ENCODE measurements at regions not wholly inside any gene's neighbourhood (a gene's known extent, or its start where the extent isn't known, plus 50 kb on each side); places are given as distances from the start of the nearest gene placed in this dataset.

GRCh38 chr19:29117926-29118325 is 95.0 kb downstream of the UQCRFS1 start:
- Mint-ChIP-seq H3K27ac (no peak overlapping the region), H3K36me3 (ENCODE audit: low read depth) (no peaks in the 10 kb centered on the region), H3K9me3 (ENCODE audit: insufficient read depth) (no peaks in the 10 kb centered on the region), H3K27me3 (ENCODE audit: low read depth) (no peaks in the 10 kb centered on the region), H3K4me3 (no peak overlapping the region), H3K4me1 (ENCODE audit: low read depth) (no peaks in the 10 kb centered on the region)
- ChIA-PET POLR2A (no interaction called here), CTCF (no interaction called here)
- ATAC-seq, result no peak
- no peak for DNase-seq

GRCh38 chr19:29115181-29115580 is 97.8 kb downstream of the UQCRFS1 start:
- ChIA-PET CTCF (no interaction called here), POLR2A (no interaction called here)
- no peak overlapping the region for H3K27ac Mint-ChIP-seq
- no peaks in the 10 kb centered on the region for H3K36me3 Mint-ChIP-seq (ENCODE audit: low read depth)
- H3K4me1 Mint-ChIP-seq (ENCODE audit: low read depth), result no peaks in the 10 kb centered on the region
- DNase-seq (no peak), ATAC-seq (no peak)
- no peak overlapping the region for H3K4me3 Mint-ChIP-seq
- H3K27me3 Mint-ChIP-seq (ENCODE audit: low read depth), result no peaks in the 10 kb centered on the region
- no peaks in the 10 kb centered on the region for H3K9me3 Mint-ChIP-seq (ENCODE audit: insufficient read depth)

- Mint-ChIP-seq H3K27ac (no peak overlapping the region), H3K36me3 (ENCODE audit: low read depth) (no peaks in the 10 kb centered on the region), H3K9me3 (ENCODE audit: insufficient read depth) (no peaks in the 10 kb centered on the region), H3K4me3 (no peak overlapping the region), H3K27me3 (ENCODE audit: low read depth) (no peaks in the 10 kb centered on the region), H3K4me1 (ENCODE audit: low read depth) (no peaks in the 10 kb centered on the region)
- ChIA-PET POLR2A (no interaction called here), CTCF (no interaction called here)
- no peak for ATAC-seq
- DNase-seq, result no peak
Measured at GRCh38 chr19:29113838-29114237, 99.1 kb downstream of the UQCRFS1 start.

- ChIA-PET CTCF (no interaction called here), POLR2A (no interaction called here)
- H3K9me3 Mint-ChIP-seq (ENCODE audit: insufficient read depth), result no peaks in the 10 kb centered on the region
- H3K4me3 Mint-ChIP-seq, result no peak overlapping the region
- H3K27ac Mint-ChIP-seq, result no peak overlapping the region
- no peaks in the 10 kb centered on the region for H3K27me3 Mint-ChIP-seq (ENCODE audit: low read depth)
- no peaks in the 10 kb centered on the region for H3K36me3 Mint-ChIP-seq (ENCODE audit: low read depth)
- ATAC-seq, result no peak
- H3K4me1 Mint-ChIP-seq (ENCODE audit: low read depth), result no peaks in the 10 kb centered on the region
- DNase-seq, result no peak
Measured at GRCh38 chr19:29111576-29111975, 101.4 kb downstream of the UQCRFS1 start.

GRCh38 chr19:29107831-29108230 is 105.1 kb downstream of the UQCRFS1 start:
- no peaks in the 10 kb centered on the region for H3K9me3 Mint-ChIP-seq (ENCODE audit: insufficient read depth)
- H3K27ac Mint-ChIP-seq, result no peak overlapping the region
- H3K27me3 Mint-ChIP-seq (ENCODE audit: low read depth), result no peaks in the 10 kb centered on the region
- H3K4me3 Mint-ChIP-seq, result no peak overlapping the region
- DNase-seq (no peak), ATAC-seq (no peak)
- H3K4me1 Mint-ChIP-seq (ENCODE audit: low read depth), result no peaks in the 10 kb centered on the region
- POLR2A ChIA-PET, result no interaction called here
- CTCF ChIA-PET, result no interaction called here
- H3K36me3 Mint-ChIP-seq (ENCODE audit: low read depth), result no peaks in the 10 kb centered on the region

- ChIA-PET POLR2A (no interaction called here), CTCF (no interaction called here)
- Mint-ChIP-seq H3K9me3 (ENCODE audit: insufficient read depth) (no peaks in the 10 kb centered on the region), H3K4me3 (no peak overlapping the region), H3K36me3 (ENCODE audit: low read depth) (no peaks in the 10 kb centered on the region), H3K27ac (no peak overlapping the region), H3K27me3 (ENCODE audit: low read depth) (no peaks in the 10 kb centered on the region), H3K4me1 (ENCODE audit: low read depth) (no peaks in the 10 kb centered on the region)
- ATAC-seq, result no peak
- DNase-seq, result no peak
Measured at GRCh38 chr19:29106346-29106885, 106.5 kb downstream of the UQCRFS1 start.

GRCh38 chr19:29105629-29106292 is 107.2 kb downstream of the UQCRFS1 start:
- POLR2A ChIA-PET, result no interaction called here
- H3K27ac Mint-ChIP-seq, result no peak overlapping the region
- CTCF ChIA-PET, result no interaction called here
- ATAC-seq (no peak), DNase-seq (no peak)
- no peaks in the 10 kb centered on the region for H3K9me3 Mint-ChIP-seq (ENCODE audit: insufficient read depth)
- H3K27me3 Mint-ChIP-seq (ENCODE audit: low read depth), result no peaks in the 10 kb centered on the region
- no peaks in the 10 kb centered on the region for H3K36me3 Mint-ChIP-seq (ENCODE audit: low read depth)
- H3K4me1 Mint-ChIP-seq (ENCODE audit: low read depth), result no peaks in the 10 kb centered on the region
- no peak overlapping the region for H3K4me3 Mint-ChIP-seq

GRCh38 chr19:29104605-29105241 is 108.2 kb downstream of the UQCRFS1 start:
- no peaks in the 10 kb centered on the region for H3K27me3 Mint-ChIP-seq (ENCODE audit: low read depth)
- no peak for DNase-seq
- POLR2A ChIA-PET, result no interaction called here
- no peak overlapping the region for H3K4me3 Mint-ChIP-seq
- no peaks in the 10 kb centered on the region for H3K4me1 Mint-ChIP-seq (ENCODE audit: low read depth)
- ATAC-seq, result no peak
- H3K36me3 Mint-ChIP-seq (ENCODE audit: low read depth), result no peaks in the 10 kb centered on the region
- no peaks in the 10 kb centered on the region for H3K9me3 Mint-ChIP-seq (ENCODE audit: insufficient read depth)
- CTCF ChIA-PET, result no interaction called here
- no peak overlapping the region for H3K27ac Mint-ChIP-seq

- CTCF ChIA-PET, result no interaction called here
- POLR2A ChIA-PET, result no interaction called here
- Mint-ChIP-seq H3K27me3 (ENCODE audit: low read depth) (no peaks in the 10 kb centered on the region), H3K36me3 (ENCODE audit: low read depth) (no peaks in the 10 kb centered on the region), H3K9me3 (ENCODE audit: insufficient read depth) (no peaks in the 10 kb centered on the region), H3K4me1 (ENCODE audit: low read depth) (no peaks in the 10 kb centered on the region), H3K4me3 (no peak overlapping the region), H3K27ac (no peak overlapping the region)
- DNase-seq (no peak), ATAC-seq (no peak)
Measured at GRCh38 chr19:29098863-29099481, 114.0 kb downstream of the UQCRFS1 start.

- ATAC-seq (no peak), DNase-seq (no peak)
- Mint-ChIP-seq H3K4me3 (no peak overlapping the region), H3K9me3 (ENCODE audit: insufficient read depth) (no peaks in the 10 kb centered on the region), H3K27ac (no peak overlapping the region), H3K36me3 (ENCODE audit: low read depth) (no peaks in the 10 kb centered on the region), H3K27me3 (ENCODE audit: low read depth) (no peaks in the 10 kb centered on the region), H3K4me1 (ENCODE audit: low read depth) (no peaks in the 10 kb centered on the region)
- CTCF ChIA-PET, result no interaction called here
- POLR2A ChIA-PET, result no interaction called here
Measured at GRCh38 chr19:29098091-29098490, 114.9 kb downstream of the UQCRFS1 start.

- DNase-seq (no peak), ATAC-seq (no peak)
- no peaks in the 10 kb centered on the region for H3K36me3 Mint-ChIP-seq (ENCODE audit: low read depth)
- no peaks in the 10 kb centered on the region for H3K4me1 Mint-ChIP-seq (ENCODE audit: low read depth)
- CTCF ChIA-PET, result no interaction called here
- no peaks in the 10 kb centered on the region for H3K9me3 Mint-ChIP-seq (ENCODE audit: insufficient read depth)
- H3K4me3 Mint-ChIP-seq, result no peak overlapping the region
- H3K27ac Mint-ChIP-seq, result no peak overlapping the region
- H3K27me3 Mint-ChIP-seq (ENCODE audit: low read depth), result no peaks in the 10 kb centered on the region
- POLR2A ChIA-PET, result no interaction called here
Measured at GRCh38 chr19:29096896-29097295, 116.1 kb downstream of the UQCRFS1 start.

GRCh38 chr19:29093553-29093908 is 119.4 kb downstream of the UQCRFS1 start:
- Mint-ChIP-seq H3K4me3 (no peak overlapping the region), H3K27me3 (ENCODE audit: low read depth) (no peaks in the 10 kb centered on the region), H3K27ac (no peak overlapping the region), H3K36me3 (ENCODE audit: low read depth) (no peaks in the 10 kb centered on the region), H3K9me3 (ENCODE audit: insufficient read depth) (no peaks in the 10 kb centered on the region), H3K4me1 (ENCODE audit: low read depth) (no peaks in the 10 kb centered on the region)
- DNase-seq (no peak), ATAC-seq (no peak)
- ChIA-PET CTCF (no interaction called here), POLR2A (no interaction called here)

All from activated CD8-positive, alpha-beta T cell treated with anti-CD3 and anti-CD28 coated beads, Interleukin-2, amount 10 ng/mL, durations not matched to agents 7 days and 5 days (primary cell).